ENCODE measurements at regions not wholly inside any gene's neighbourhood (a gene's known extent, or its start where the extent isn't known, plus 50 kb on each side); places are given as distances from the start of the nearest gene placed in this dataset.

DNA sequence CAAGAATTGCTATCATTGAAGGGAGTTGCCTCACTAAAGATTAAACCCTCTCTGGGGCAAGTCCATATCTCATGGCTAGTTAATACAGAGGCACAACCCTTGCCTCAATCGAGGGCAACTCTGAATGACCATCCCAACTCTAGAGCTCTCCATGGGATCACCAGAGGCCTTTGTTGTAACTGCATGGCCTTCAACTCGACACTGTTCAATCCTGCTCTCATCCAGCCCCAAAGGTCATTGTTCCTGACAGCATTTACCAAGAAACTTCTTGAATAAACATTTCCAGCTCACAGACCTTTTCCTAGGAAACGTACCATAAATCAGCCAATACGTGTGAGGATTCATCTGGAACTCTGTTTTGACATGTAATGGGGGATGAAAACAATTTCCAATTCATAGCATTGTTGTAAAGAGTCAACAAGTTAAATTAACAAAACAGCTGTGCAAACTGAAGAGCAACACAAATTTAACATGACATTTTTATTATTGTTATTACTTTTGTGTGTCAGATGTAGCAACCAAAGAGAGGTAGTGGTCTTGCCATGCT, 452.7 kb downstream of the SUCLA2 start:
- TF ChIP-seq CTCF (conservative IDR thresholded peaks at IDR 0.05) (no peak), EZH2 (IDR thresholded peaks at IDR 0.05; ENCODE audit: low read depth) (no peak)

Data from PC-9 (cell line).